GM21360 (cell line): ENCODE measurements at regions not wholly inside any gene's neighbourhood (a gene's known extent, or its start where the extent isn't known, plus 50 kb on each side); places are given as distances from the start of the nearest gene placed in this dataset.

ENCODE experiments used
- ATAC-seq: cut with Tn5 transposase; IDR thresholded peaks from one replicate; pipeline ENCODE4 v1.9.1; 2021; ENCODE audit warnings: mild to moderate bottlenecking, moderate library complexity; ENCODE audit not compliant: unreplicated experiment

GRCh38 chr4:110770353-110770752 is 147.5 kb upstream of the PITX2 start:
- no peak for ATAC-seq

GRCh38 chr4:110778521-110778920 is 155.6 kb upstream of the PITX2 start:
- ATAC-seq, result no peak

- no peak for ATAC-seq
Measured at GRCh38 chr4:110780538-110780937, 157.7 kb upstream of the PITX2 start.

- ATAC-seq, result no peak
Measured at GRCh38 chr4:110781944-110782343, 159.1 kb upstream of the PITX2 start.

GRCh38 chr4:110787109-110787508 is 164.2 kb upstream of the PITX2 start:
- ATAC-seq, result no peak

- ATAC-seq, result no peak
Measured at GRCh38 chr4:110787707-110788106, 164.8 kb upstream of the PITX2 start.

GRCh38 chr4:110788302-110788701 is 165.4 kb upstream of the PITX2 start:
- no peak for ATAC-seq

- ATAC-seq, result no peak
Measured at GRCh38 chr4:110792036-110792435, 169.2 kb upstream of the PITX2 start.

GRCh38 chr4:110793381-110793801 is 170.5 kb upstream of the PITX2 start:
- no peak for ATAC-seq

GRCh38 chr4:110793890-110794554 is 171.1 kb upstream of the PITX2 start:
- no peak for ATAC-seq

- ATAC-seq, result no peak
Measured at GRCh38 chr4:110795971-110796370, 173.1 kb upstream of the PITX2 start.

- ATAC-seq, result no peak
Measured at GRCh38 chr4:110797486-110797885, 174.6 kb upstream of the PITX2 start.

GRCh38 chr4:110798687-110799086 is 175.8 kb upstream of the PITX2 start:
- no peak for ATAC-seq

- no peak for ATAC-seq
Measured at GRCh38 chr4:110799211-110799610, 176.3 kb upstream of the PITX2 start.

- no peak for ATAC-seq
Measured at GRCh38 chr4:110801591-110801990, 178.7 kb upstream of the PITX2 start.

- no peak for ATAC-seq
Measured at GRCh38 chr4:110808351-110808878, 185.5 kb upstream of the PITX2 start.

- ATAC-seq, result no peak
Measured at GRCh38 chr4:110815950-110816349, 193.1 kb upstream of the PITX2 start.

- ATAC-seq, result no peak
Measured at GRCh38 chr4:110816367-110816766, 193.5 kb upstream of the PITX2 start.

- no peak for ATAC-seq
Measured at GRCh38 chr4:110821186-110821585, 198.3 kb upstream of the PITX2 start.

GRCh38 chr4:110823251-110823650 is 200.4 kb upstream of the PITX2 start:
- no peak for ATAC-seq

- ATAC-seq, result no peak
Measured at GRCh38 chr4:110824344-110824743, 201.5 kb upstream of the PITX2 start.

- no peak for ATAC-seq
Measured at GRCh38 chr4:110826656-110827055, 203.8 kb upstream of the PITX2 start.

GRCh38 chr4:110830461-110830860 is 207.6 kb upstream of the PITX2 start:
- no peak for ATAC-seq
